Parathyroid adenoma (tissue), 2 donors: ENCODE measurements at regions not wholly inside any gene's neighbourhood (a gene's known extent, or its start where the extent isn't known, plus 50 kb on each side); places are given as distances from the start of the nearest gene placed in this dataset.

ENCODE experiments used
- H2AFZ ChIP-seq: fragments of 300-600 bp; sonication (generic); one replicate; pipeline ENCODE4 v1.7.0; 2017; ENCODE audit warnings: antibody characterized with exemption, mild to moderate bottlenecking
- H3K27ac ChIP-seq: fragments of 300-600 bp; sonication (generic); one replicate; pipeline ENCODE4 v1.7.0; 2017
- H3K27me3 ChIP-seq: fragments of 300-600 bp; sonication (generic); one replicate; pipeline ENCODE4 v1.7.0; 2017; ENCODE audit warnings: low read length; ENCODE audit not compliant: control insufficient read depth, insufficient read depth
- H3K36me3 ChIP-seq: fragments of 300-600 bp; sonication (generic); one replicate; pipeline ENCODE4 v1.7.0; 2017; ENCODE audit warnings: low read length; ENCODE audit not compliant: control insufficient read depth, insufficient read depth
- H3K4me1 ChIP-seq: fragments of 300-600 bp; sonication (generic); one replicate; pipeline ENCODE4 v1.7.0; 2017; ENCODE audit warnings: control low read depth
- H3K4me2 ChIP-seq: fragments of 300-600 bp; sonication (generic); one replicate; pipeline ENCODE4 v1.7.0; 2017; ENCODE audit warnings: low read length
- H3K4me3 ChIP-seq: fragments of 300-600 bp; sonication (generic); one replicate; pipeline ENCODE4 v1.7.0; 2017; ENCODE audit warnings: low read depth, low read length
- H3K79me2 ChIP-seq: fragments of 300-600 bp; sonication (generic); one replicate; pipeline ENCODE4 v1.7.0; 2017; ENCODE audit warnings: control low read depth
- H3K9ac ChIP-seq: fragments of 300-600 bp; sonication (generic); one replicate; pipeline ENCODE4 v1.7.0; 2017; ENCODE audit warnings: mild to moderate bottlenecking
- H3K9me3 ChIP-seq: fragments of 300-600 bp; sonication (generic); one replicate; pipeline ENCODE4 v1.7.0; 2017; ENCODE audit warnings: low read length; ENCODE audit not compliant: control insufficient read depth
- TF ChIP-seq, protein P1 (sequence below): fragments of 300-600 bp; sonication (generic); IDR thresholded peaks from one replicate; pipeline ENCODE4 v1.7.0; 2017; ENCODE audit warnings: antibody characterized with exemption, mild to moderate bottlenecking
- donor health status: primary hyperparathyroidism.

GRCh38 chrX:13169684-13170083, 125.3 kb upstream of the FAM9C start:
- no peaks in the 10 kb centered on the region for H3K27me3 ChIP-seq
- H3K4me1 ChIP-seq = no peaks in the 10 kb centered on the region
- H3K9ac ChIP-seq = no peak overlapping the region
- H3K27ac ChIP-seq = no peak overlapping the region
- H3K36me3 ChIP-seq = no peaks in the 10 kb centered on the region
- H2AFZ ChIP-seq = no peak overlapping the region
- H3K79me2 ChIP-seq = no peaks in the 10 kb centered on the region
- TF ChIP-seq, protein P1, sequence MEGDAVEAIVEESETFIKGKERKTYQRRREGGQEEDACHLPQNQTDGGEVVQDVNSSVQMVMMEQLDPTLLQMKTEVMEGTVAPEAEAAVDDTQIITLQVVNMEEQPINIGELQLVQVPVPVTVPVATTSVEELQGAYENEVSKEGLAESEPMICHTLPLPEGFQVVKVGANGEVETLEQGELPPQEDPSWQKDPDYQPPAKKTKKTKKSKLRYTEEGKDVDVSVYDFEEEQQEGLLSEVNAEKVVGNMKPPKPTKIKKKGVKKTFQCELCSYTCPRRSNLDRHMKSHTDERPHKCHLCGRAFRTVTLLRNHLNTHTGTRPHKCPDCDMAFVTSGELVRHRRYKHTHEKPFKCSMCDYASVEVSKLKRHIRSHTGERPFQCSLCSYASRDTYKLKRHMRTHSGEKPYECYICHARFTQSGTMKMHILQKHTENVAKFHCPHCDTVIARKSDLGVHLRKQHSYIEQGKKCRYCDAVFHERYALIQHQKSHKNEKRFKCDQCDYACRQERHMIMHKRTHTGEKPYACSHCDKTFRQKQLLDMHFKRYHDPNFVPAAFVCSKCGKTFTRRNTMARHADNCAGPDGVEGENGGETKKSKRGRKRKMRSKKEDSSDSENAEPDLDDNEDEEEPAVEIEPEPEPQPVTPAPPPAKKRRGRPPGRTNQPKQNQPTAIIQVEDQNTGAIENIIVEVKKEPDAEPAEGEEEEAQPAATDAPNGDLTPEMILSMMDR = no peak
- H3K4me3 ChIP-seq = no peak overlapping the region
- H3K9me3 ChIP-seq = no peaks in the 10 kb centered on the region
- H3K4me2 ChIP-seq = no peak overlapping the region

DNA sequence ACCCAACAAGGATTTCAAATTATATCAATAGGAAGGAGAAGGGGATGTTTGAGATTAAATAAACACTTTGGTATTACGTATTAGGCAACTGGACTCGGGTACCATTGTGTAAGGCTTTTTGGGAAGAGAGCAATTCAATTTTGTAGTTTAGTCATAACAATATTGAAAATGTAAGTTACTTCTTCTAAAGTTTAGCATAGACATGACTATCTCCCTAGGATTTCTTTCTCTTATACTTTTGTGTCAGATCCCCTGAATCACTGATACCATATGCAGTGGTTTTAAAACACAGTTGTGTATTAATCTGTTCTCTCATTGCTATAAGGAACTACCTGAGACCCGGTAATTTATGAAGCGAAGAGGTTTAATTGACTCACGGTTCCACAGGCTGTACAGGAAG, 123.8 kb upstream of the FAM9C start:
- TF ChIP-seq, protein P1 = no peak
- Histone ChIP-seq H3K4me3 (no peak overlapping the region), H3K27me3 (no peaks in the 10 kb centered on the region), H3K4me1 (no peaks in the 10 kb centered on the region), H3K4me2 (no peak overlapping the region), H3K36me3 (no peaks in the 10 kb centered on the region), H3K27ac (peak overlapping the region; percentile 49), H3K9ac (no peak overlapping the region), H3K79me2 (no peaks in the 10 kb centered on the region), H3K9me3 (no peaks in the 10 kb centered on the region), H2AFZ (no peak overlapping the region)

GRCh38 chrX:13167481-13168231, 123.2 kb upstream of the FAM9C start:
- Histone ChIP-seq H3K79me2 (no peaks in the 10 kb centered on the region), H3K4me2 (no peak overlapping the region), H3K36me3 (no peaks in the 10 kb centered on the region), H3K27me3 (no peaks in the 10 kb centered on the region), H2AFZ (no peak overlapping the region), H3K27ac (peak overlapping the region; percentile 49), H3K4me1 (no peaks in the 10 kb centered on the region), H3K9ac (no peak overlapping the region), H3K4me3 (no peak overlapping the region), H3K9me3 (no peaks in the 10 kb centered on the region)
- TF ChIP-seq, protein P1 = no peak

DNA sequence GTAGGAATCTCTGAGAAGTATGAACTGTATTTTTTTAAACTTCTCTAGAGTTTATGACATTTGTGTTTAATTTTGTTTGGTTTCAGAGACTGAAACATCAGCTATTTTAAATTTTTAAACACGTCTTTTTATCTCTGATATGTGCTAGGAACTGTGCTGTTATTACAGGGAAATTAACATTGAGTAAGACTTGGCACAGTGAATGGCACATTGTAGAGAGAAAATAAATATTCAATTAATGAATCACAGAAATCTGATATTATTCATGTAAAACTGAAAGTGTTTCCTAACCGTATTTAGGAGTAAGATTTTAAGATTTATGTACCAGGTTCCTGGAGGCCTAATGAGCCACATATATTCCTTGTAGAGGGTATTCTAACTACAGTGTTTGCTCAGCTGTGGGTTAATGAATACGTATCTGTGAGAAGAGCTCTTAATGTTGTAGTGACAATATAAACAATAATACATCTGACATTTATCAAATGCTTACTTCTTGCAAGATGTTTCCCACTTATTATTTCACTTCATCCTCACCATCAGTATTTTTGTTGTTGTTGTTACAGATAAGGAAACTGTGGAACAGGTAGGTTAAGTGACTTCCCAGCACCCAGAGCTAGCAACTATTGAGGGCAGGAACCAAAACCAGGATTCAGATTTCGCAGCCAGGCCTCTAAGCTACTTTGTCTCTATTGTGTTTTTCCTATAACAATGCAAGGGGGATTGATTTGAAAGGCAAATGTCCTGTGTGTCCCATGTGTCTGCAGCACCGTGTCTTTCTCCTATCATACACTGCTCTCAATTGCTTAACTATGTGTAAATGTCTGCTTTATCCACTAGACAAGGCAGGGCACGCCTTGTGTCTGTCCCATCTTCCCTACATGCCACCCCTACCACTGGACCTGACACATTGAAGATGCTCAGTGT, 121.1 kb upstream of the FAM9C start:
- no peaks in the 10 kb centered on the region for H3K4me1 ChIP-seq
- no peaks in the 10 kb centered on the region for H3K27me3 ChIP-seq
- H3K36me3 ChIP-seq = no peaks in the 10 kb centered on the region
- H3K4me3 ChIP-seq = no peak overlapping the region
- no peak overlapping the region for H3K27ac ChIP-seq
- no peaks in the 10 kb centered on the region for H3K9me3 ChIP-seq
- no peaks in the 10 kb centered on the region for H3K79me2 ChIP-seq
- no peak overlapping the region for H2AFZ ChIP-seq
- TF ChIP-seq, protein P1 = no peak
- no peak overlapping the region for H3K9ac ChIP-seq
- no peak overlapping the region for H3K4me2 ChIP-seq
